ENCODE measurements at regions not wholly inside any gene's neighbourhood (a gene's known extent, or its start where the extent isn't known, plus 50 kb on each side); places are given as distances from the start of the nearest gene placed in this dataset.

DNA sequence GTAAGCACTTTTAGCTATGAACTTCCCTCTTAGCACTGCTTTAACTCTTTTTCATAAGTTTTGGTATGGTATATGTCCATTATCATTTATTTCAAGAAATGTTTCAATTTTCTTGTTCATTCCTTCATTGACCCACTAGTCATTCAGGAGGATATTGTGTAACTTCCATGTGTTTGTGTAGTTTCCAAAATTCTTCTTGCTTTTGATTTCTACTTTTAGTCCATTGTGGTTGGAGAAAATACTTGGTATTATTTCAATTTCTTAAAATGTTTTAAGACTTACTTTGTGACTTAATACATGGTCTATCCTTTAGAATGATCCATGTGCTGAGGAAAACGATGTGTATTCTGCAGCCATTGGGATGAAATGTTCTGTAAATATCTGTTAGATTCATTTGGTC is 176.5 kb downstream of the CENPW start:
- Mint-ChIP-seq H3K36me3 (ENCODE audit: insufficient read depth, unreplicated experiment) (no peaks in the 10 kb centered on the region), H3K27me3 (ENCODE audit: insufficient read depth, unreplicated experiment) (peaks cover 71% of the 10 kb centered on the region), H3K27ac (ENCODE audit: low read depth, unreplicated experiment) (no peak overlapping the region), H3K4me3 (ENCODE audit: unreplicated experiment) (no peak overlapping the region), H3K9me3 (ENCODE audit: unreplicated experiment) (peaks cover 8% of the 10 kb centered on the region), H3K4me1 (ENCODE audit: insufficient read depth, unreplicated experiment) (no peaks in the 10 kb centered on the region)
- no peak for DNase-seq (ENCODE audit: unreplicated experiment)
- ChIA-PET POLR2A (no interaction called here), CTCF (no interaction called here)
- TF ChIP-seq, protein P1, sequence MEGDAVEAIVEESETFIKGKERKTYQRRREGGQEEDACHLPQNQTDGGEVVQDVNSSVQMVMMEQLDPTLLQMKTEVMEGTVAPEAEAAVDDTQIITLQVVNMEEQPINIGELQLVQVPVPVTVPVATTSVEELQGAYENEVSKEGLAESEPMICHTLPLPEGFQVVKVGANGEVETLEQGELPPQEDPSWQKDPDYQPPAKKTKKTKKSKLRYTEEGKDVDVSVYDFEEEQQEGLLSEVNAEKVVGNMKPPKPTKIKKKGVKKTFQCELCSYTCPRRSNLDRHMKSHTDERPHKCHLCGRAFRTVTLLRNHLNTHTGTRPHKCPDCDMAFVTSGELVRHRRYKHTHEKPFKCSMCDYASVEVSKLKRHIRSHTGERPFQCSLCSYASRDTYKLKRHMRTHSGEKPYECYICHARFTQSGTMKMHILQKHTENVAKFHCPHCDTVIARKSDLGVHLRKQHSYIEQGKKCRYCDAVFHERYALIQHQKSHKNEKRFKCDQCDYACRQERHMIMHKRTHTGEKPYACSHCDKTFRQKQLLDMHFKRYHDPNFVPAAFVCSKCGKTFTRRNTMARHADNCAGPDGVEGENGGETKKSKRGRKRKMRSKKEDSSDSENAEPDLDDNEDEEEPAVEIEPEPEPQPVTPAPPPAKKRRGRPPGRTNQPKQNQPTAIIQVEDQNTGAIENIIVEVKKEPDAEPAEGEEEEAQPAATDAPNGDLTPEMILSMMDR (IDR thresholded peaks at IDR 0.05; ENCODE audit: unreplicated experiment), result no peak
- intact Hi-C loops (cut with micrococcal nuclease), result no loop called here
- no TSS peak for BruUV-seq (replicated peaks)

DNA sequence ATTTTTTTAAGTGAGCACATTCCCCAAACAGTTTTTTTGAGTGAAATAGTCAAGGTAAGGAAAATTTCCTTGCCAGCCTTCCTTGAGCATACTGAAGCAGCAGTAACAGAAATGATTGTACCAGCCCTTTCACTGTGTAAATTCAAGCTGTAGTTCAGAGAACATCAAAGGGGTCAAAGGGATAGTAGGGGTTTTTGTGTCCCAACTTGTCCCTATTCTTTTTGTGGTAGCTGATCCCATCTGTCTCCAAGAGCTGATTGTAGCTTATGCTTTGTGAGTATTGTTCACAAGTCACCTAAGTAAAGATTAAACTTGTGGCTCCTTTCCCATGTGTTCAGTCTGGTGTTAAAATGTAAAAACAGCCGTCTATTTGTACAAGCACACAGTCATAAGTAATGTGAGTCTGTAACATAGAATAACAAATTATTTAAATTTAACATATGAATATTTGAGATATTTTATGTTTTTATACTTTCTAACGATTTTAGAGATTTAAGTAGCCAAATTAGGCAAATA is 185.0 kb downstream of the CENPW start:
- Mint-ChIP-seq H3K4me1 (ENCODE audit: insufficient read depth, unreplicated experiment) (no peaks in the 10 kb centered on the region), H3K27ac (ENCODE audit: low read depth, unreplicated experiment) (no peak overlapping the region), H3K27me3 (ENCODE audit: insufficient read depth, unreplicated experiment) (peaks cover 41% of the 10 kb centered on the region), H3K36me3 (ENCODE audit: insufficient read depth, unreplicated experiment) (no peaks in the 10 kb centered on the region), H3K9me3 (ENCODE audit: unreplicated experiment) (no peaks in the 10 kb centered on the region), H3K4me3 (ENCODE audit: unreplicated experiment) (no peak overlapping the region)
- intact Hi-C loops (cut with micrococcal nuclease), result no loop called here
- CTCF ChIA-PET, result interaction anchor here (0.5 to 0.6 kb wide), 2 partner anchors 76 to 866 kb away, joined by 3 read pairs; no protein-coding TSS in a partner anchor
- DNase-seq (ENCODE audit: unreplicated experiment), result no peak
- POLR2A ChIA-PET, result no interaction called here
- TF ChIP-seq, protein P1 (IDR thresholded peaks at IDR 0.05; ENCODE audit: unreplicated experiment), result no peak
- BruUV-seq (replicated peaks), result no TSS peak

DNA sequence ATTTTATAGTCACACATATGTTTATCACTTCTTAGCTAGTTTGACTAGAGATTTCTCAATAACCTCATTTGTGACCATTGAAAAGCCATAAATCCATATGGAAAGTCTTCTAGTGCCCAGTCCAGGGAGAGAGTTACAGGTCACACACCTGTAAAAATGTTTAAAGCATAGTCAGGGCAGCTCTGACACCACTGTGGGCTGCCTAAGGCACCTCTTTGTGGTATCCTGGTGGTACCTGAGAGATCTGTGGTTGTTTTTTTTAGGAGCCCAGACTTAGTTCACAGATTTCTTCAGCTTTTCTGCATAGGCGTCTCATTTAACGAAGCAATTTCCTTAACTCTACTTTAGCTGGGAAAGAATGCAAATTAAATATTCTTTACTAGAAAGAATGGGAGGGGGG is 186.6 kb downstream of the CENPW start:
- ChIA-PET CTCF (interaction anchor here (0.6 to 0.8 kb wide), 2 partner anchors 43 to 165 kb away, joined by 3 read pairs; no protein-coding TSS in a partner anchor), POLR2A (no interaction called here)
- no TSS peak for BruUV-seq (replicated peaks)
- Mint-ChIP-seq H3K9me3 (ENCODE audit: unreplicated experiment) (no peaks in the 10 kb centered on the region), H3K4me3 (ENCODE audit: unreplicated experiment) (no peak overlapping the region), H3K4me1 (ENCODE audit: insufficient read depth, unreplicated experiment) (no peaks in the 10 kb centered on the region), H3K27ac (ENCODE audit: low read depth, unreplicated experiment) (no peak overlapping the region), H3K27me3 (ENCODE audit: insufficient read depth, unreplicated experiment) (peaks cover 35% of the 10 kb centered on the region), H3K36me3 (ENCODE audit: insufficient read depth, unreplicated experiment) (no peaks in the 10 kb centered on the region)
- intact Hi-C loops (cut with micrococcal nuclease), result no loop called here
- no peak for DNase-seq (ENCODE audit: unreplicated experiment)
- TF ChIP-seq, protein P1 (IDR thresholded peaks at IDR 0.05; ENCODE audit: unreplicated experiment), result no peak

DNA sequence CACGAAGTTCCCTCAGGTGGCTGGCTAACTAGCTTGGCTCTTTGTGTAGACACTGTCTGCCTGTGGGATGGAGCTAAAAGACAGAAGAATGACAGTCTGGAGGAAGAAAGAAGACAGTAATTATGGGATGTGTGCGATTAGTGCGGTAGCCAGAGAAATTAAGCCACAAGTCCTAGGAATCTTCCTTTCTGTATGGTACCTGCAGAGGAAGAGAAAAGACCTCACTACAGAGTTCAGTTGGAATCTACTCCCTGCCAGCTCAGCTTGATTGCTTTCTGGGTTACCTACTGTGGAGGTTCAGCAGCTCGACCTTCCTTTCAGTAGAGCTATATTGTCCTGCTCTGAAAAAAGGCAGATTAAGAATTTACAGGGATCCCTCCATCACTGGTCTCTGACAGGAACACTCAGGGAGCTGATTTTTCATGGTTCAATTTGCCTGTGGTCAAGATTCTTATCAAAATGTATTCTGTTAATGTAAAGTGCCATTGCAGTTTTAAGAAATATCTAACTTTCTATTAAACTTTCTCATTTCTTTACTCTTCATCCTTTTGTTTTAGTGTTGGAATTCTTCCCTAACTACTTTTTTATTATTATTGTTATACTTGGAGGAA is 187.2 kb downstream of the CENPW start:
- Mint-ChIP-seq H3K36me3 (ENCODE audit: insufficient read depth, unreplicated experiment) (no peaks in the 10 kb centered on the region), H3K9me3 (ENCODE audit: unreplicated experiment) (no peaks in the 10 kb centered on the region), H3K4me3 (ENCODE audit: unreplicated experiment) (no peak overlapping the region), H3K27me3 (ENCODE audit: insufficient read depth, unreplicated experiment) (peaks cover 41% of the 10 kb centered on the region), H3K27ac (ENCODE audit: low read depth, unreplicated experiment) (no peak overlapping the region), H3K4me1 (ENCODE audit: insufficient read depth, unreplicated experiment) (no peaks in the 10 kb centered on the region)
- DNase-seq (ENCODE audit: unreplicated experiment), result no peak
- POLR2A ChIA-PET, result no interaction called here
- CTCF ChIA-PET, result interaction anchor here (0.6 to 0.8 kb wide), 2 partner anchors 96 to 165 kb away, joined by 3 to 4 read pairs; no protein-coding TSS in a partner anchor
- intact Hi-C loops (cut with micrococcal nuclease), result no loop called here
- TF ChIP-seq, protein P1 (IDR thresholded peaks at IDR 0.05; ENCODE audit: unreplicated experiment), result no peak
- BruUV-seq (replicated peaks), result no TSS peak

All from MCF 10A (cell line).